Mucosa of descending colon (tissue), 3 donors: ENCODE measurements at regions not wholly inside any gene's neighbourhood (a gene's known extent, or its start where the extent isn't known, plus 50 kb on each side); places are given as distances from the start of the nearest gene placed in this dataset.

Experiments
- ATAC-seq: fragments of 200-7000 bp; cut with Tn5 transposase; one replicate; pipeline ENCODE4 v1.9.1; 2020; ENCODE audit warnings: mild to moderate bottlenecking, moderate library complexity
- DNase-seq, 3 donors: peaks; one replicate each; pipeline ENCODE4 v3.0.0-alpha.2; 2020
- H3K36me3 ChIP-seq: fragments of 200-600 bp; one replicate; pipeline ENCODE4 v1.8.0; 2021; ENCODE audit warnings: low read depth, mild to moderate bottlenecking
- H3K4me1 ChIP-seq: fragments of 200-600 bp; one replicate; pipeline ENCODE4 v1.8.0; 2021; ENCODE audit warnings: low read depth, mild to moderate bottlenecking
- H3K4me3 ChIP-seq: fragments of 200-600 bp; one replicate; pipeline ENCODE4 v1.8.0; 2021; ENCODE audit warnings: mild to moderate bottlenecking
- H3K9me3 ChIP-seq: fragments of 200-600 bp; one replicate; pipeline ENCODE4 v1.8.0; 2021; ENCODE audit warnings: mild to moderate bottlenecking
- intact Hi-C, 2 donors: fragments of 100-400 bp; cut with DNase I in 1 of 2; cut with micrococcal nuclease in 1 of 2; formaldehyde crosslinking; loops; one replicate each; pipeline versions ENCODE4 v1.11.0 to v1.11.1; 2022; cut with DNase I, micrococcal nuclease
- TF ChIP-seq, protein P1 (sequence below): fragments of 200-600 bp; IDR thresholded peaks from one replicate; pipeline ENCODE4 v1.8.0; 2022; ENCODE audit warnings: antibody characterized with exemption, mild to moderate bottlenecking
- donor health status: DM: no; HTN: no; CAD: no; lungs with moderate emphysema.
- donor health status: DM: no; HTN: no; CAD: no.
- donor health status: DM: no; HTN: yes; CAD: no.

DNA sequence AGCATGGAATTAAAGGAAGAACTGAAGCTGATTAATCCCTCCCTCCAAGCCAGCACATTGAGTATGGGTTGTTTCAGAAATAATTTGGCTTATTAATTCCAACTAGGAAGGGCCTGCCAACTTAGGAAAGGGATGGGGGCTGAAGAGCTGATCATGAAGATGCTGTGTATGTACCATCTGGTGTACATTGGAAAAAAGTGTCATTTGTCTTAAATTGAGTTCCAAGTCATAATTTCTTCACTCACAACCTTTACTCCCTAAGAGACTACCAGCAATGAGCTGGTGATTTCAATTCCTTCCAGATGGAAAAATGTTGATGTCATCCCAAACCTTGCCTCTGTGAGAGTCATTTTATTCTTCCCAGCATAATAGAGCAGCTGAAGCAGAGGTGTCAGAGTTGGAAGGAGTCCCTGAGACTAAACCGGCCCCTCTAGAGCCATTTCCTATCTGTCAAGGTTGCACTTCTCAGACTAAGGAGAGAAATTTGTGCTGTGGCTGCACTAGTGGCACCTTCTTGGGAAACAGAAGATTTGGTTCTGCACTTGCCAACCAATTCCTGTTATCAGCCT is 79.4 kb downstream of the GTPBP8 start:
- ATAC-seq = no peak
- Histone ChIP-seq H3K36me3 (no peaks in the 10 kb centered on the region), H3K4me1 (no peaks in the 10 kb centered on the region), H3K4me3 (no peak overlapping the region), H3K9me3 (no peaks in the 10 kb centered on the region)
- intact Hi-C loops = no loop called here
- TF ChIP-seq, protein P1, sequence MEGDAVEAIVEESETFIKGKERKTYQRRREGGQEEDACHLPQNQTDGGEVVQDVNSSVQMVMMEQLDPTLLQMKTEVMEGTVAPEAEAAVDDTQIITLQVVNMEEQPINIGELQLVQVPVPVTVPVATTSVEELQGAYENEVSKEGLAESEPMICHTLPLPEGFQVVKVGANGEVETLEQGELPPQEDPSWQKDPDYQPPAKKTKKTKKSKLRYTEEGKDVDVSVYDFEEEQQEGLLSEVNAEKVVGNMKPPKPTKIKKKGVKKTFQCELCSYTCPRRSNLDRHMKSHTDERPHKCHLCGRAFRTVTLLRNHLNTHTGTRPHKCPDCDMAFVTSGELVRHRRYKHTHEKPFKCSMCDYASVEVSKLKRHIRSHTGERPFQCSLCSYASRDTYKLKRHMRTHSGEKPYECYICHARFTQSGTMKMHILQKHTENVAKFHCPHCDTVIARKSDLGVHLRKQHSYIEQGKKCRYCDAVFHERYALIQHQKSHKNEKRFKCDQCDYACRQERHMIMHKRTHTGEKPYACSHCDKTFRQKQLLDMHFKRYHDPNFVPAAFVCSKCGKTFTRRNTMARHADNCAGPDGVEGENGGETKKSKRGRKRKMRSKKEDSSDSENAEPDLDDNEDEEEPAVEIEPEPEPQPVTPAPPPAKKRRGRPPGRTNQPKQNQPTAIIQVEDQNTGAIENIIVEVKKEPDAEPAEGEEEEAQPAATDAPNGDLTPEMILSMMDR = no peak
- no peak for DNase-seq

DNA sequence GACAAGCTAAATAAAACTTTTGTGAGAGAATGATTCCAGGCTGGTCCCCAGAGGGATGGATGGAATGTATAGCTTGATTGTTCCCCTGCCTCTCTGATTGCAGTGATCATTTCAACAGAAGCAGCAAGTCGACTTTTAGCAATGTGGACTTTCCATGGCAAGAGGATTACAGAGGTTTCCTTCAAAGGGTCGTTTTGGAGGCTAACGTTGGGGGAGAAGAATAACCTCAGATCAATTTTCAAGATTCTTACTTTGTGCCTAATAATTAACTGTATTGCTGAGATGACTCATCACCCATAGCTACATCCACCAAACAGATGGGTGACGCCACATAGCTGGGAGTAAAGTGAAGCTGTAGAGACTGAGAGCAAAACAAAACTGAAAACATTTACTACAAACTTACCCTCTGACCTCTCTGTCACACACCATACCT is 79.9 kb downstream of the GTPBP8 start:
- H3K9me3 ChIP-seq = no peaks in the 10 kb centered on the region
- no peaks in the 10 kb centered on the region for H3K36me3 ChIP-seq
- ATAC-seq (peak; percentile 25), DNase-seq (no peak)
- intact Hi-C loops = no loop called here
- TF ChIP-seq, protein P1 = no peak
- no peak overlapping the region for H3K4me3 ChIP-seq
- H3K4me1 ChIP-seq = no peaks in the 10 kb centered on the region

DNA sequence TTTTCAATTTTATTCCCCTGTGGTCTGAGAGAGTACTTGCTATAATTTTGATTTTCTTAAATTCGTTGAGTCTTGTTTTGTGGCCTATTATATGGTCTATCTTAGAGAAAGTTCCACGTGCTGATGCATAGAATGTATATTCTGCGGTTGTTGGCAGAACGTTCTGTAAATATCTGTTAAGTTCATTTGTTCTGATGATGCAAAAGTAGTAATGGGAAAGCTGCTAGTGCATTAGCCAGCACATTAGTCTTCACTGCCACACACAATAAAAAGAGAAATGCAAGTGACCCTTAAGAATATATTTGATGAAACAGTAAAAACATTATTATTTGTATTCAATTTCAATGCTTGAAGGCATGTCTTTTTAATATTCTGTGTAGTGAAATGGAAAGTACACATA is 84.8 kb downstream of the GTPBP8 start:
- Histone ChIP-seq H3K4me3 (no peak overlapping the region), H3K9me3 (no peaks in the 10 kb centered on the region), H3K36me3 (no peaks in the 10 kb centered on the region), H3K4me1 (no peaks in the 10 kb centered on the region)
- TF ChIP-seq, protein P1 = no peak
- intact Hi-C loops = no loop called here
- DNase-seq (no peak), ATAC-seq (no peak)

DNA sequence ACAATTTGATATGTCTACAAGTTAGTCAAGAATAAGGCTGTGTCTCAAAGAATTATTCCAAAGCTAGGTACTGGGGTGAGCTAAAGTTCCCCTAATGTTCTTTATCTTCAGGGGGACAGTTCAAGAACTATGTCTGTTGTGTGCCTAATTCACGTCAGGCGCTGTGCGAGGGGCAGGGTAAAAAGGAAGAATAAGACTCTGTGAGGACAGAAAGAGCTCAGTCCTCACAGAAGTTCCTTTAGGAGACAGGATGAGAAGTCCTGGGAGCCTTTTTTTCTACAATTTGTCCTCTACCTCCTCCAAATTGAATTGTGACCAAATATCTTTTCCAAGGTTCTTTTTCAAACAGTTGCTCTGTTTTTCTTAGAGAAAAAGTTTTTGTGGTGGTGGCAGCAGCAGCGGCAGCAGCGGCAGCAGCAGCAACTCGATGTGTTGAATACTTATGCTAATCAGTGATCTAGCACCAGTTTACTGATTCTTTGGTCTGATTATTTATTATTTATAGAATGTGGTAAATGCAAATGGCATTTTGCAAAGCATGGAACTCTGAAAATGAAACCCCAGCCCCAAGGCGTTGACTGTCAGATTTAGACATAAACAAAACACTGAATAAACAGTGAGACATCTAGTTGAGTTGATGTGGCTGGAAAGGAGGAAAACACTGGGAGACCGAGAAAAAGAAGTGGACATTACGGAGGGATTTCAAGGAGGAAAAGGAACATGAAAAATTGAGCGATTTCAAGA is 88.6 kb downstream of the GTPBP8 start:
- Histone ChIP-seq H3K36me3 (no peaks in the 10 kb centered on the region), H3K4me3 (no peak overlapping the region), H3K4me1 (no peaks in the 10 kb centered on the region), H3K9me3 (no peaks in the 10 kb centered on the region)
- TF ChIP-seq, protein P1 = no peak
- ATAC-seq = peak; percentile 22
- intact Hi-C loops = no loop called here
- peak in 1 of 3 donors; percentile 7 for DNase-seq

DNA sequence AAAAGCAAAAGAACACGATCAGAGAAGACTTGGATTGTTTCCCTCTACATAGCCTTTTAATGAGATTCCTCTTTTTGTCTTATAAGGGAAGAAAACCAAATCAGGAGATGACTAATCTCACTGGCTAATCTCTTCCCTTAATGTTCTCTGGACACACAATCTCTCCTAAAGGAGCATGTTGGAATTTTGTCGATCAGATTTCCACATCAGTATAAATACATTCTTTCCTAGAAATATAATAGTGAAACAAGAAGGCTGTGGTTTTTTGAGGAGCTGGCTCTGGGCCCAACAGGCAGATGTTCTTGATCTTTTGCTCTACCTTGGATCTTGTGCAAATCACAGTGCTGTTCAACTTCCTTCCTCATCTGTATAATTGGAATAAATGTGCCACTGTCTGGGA is 94.0 kb downstream of the GTPBP8 start:
- H3K4me1 ChIP-seq = no peaks in the 10 kb centered on the region
- TF ChIP-seq, protein P1 = no peak

More for the DNA sequence above, 94.0 kb downstream of the GTPBP8 start:
- peak in 2 of 3 donors; percentile 35 to 39 for DNase-seq
- intact Hi-C loops = no loop called here
- Histone ChIP-seq H3K36me3 (no peaks in the 10 kb centered on the region), H3K4me3 (no peak overlapping the region), H3K9me3 (no peaks in the 10 kb centered on the region)
- ATAC-seq = peak; percentile 10
